GM12878 (cell line): ENCODE measurements at regions not wholly inside any gene's neighbourhood (a gene's known extent, or its start where the extent isn't known, plus 50 kb on each side); places are given as distances from the start of the nearest gene placed in this dataset.

Experiments used
- ATAC-seq: fragments of 200-7000 bp; cut with Tn5 transposase; 3 replicates; pipeline ENCODE4 v1.9.1; 2020; ENCODE audit warnings: mild to moderate bottlenecking, moderate library complexity
- BruUV-seq: library from RNA; stranded (reverse); fragments of 400-500 nt; replicated peaks from 2 replicates; lab custom pipeline; 2021; lab: Mats Ljungman, UMichigan
- CTCF ChIA-PET: fragments of 300-600 bp; sonication (Branson Sonifier 250); formaldehyde crosslinking; extraction: SDS; loops from one replicate; lab custom pipeline; 2021; ENCODE audit warnings: inconsistent platforms; lab: Yijun Ruan, JAX
- POLR2A ChIA-PET: fragments of 350-600 bp; formaldehyde crosslinking; extraction: SDS; loops from one replicate; lab custom pipeline; 2021; ENCODE audit warnings: inconsistent platforms; lab: Charles Lee
- RAD21 ChIA-PET: fragments of 300-600 bp; sonication (Branson Sonifier 250); formaldehyde crosslinking; loops from one replicate; lab custom pipeline; 2023; ENCODE audit warnings: antibody characterized with exemption; ENCODE audit not compliant: unreplicated experiment; lab: Charles Lee
- SMC1A ChIA-PET: fragments of 300-600 bp; sonication (Branson Sonifier 250); formaldehyde crosslinking; loops from one replicate; lab custom pipeline; 2023; ENCODE audit not compliant: unreplicated experiment, uncharacterized antibody; lab: Charles Lee
- DNase-seq: peaks from one replicate; pipeline ENCODE4 v3.0.0-alpha.2; 2011; ENCODE audit warnings: low read depth, low spot score
- FAIRE-seq: peaks from 3 replicates; lab custom pipeline; 2011; peaks lifted over from hg19 to GRCh38; lab: Jason Lieb, UNC
- H2AFZ ChIP-seq: 2 replicates; pipeline ENCODE4 v1.6.0; 2011; ENCODE audit warnings: low read depth, low read length, control low read depth; ENCODE audit not compliant: control insufficient read depth
- H3K27ac ChIP-seq: 2 replicates; pipeline ENCODE4 v1.5.1; 2011; ENCODE audit warnings: control low read depth; ENCODE audit not compliant: control insufficient read depth, insufficient read depth
- H3K27me3 ChIP-seq, 2 experiments: replicated peaks in 1 of 2; 2 replicates each; pipeline versions ENCODE4 v1.6.0 to v1.6.1; 2011; ENCODE audit warnings: low read length in 1 of 2; ENCODE audit not compliant: control insufficient read depth in 2 of 2, insufficient read depth in 2 of 2
- H3K36me3 ChIP-seq, 2 experiments: 2 replicates each; pipeline ENCODE4 v1.5.1; 2011; ENCODE audit warnings: low read length in 1 of 2; ENCODE audit not compliant: control insufficient read depth in 2 of 2, insufficient read depth in 2 of 2
- H3K4me1 ChIP-seq: 2 replicates; pipeline ENCODE4 v1.6.1; 2011; ENCODE audit warnings: mild to moderate bottlenecking, low read length, moderate library complexity, mixed read lengths; ENCODE audit not compliant: control insufficient read depth, insufficient read depth
- H3K4me2 ChIP-seq: 2 replicates; pipeline ENCODE4 v1.6.0; 2011; ENCODE audit warnings: control low read depth; ENCODE audit not compliant: control insufficient read depth, insufficient read depth
- H3K4me3 ChIP-seq: fragments of 200-600 bp; sonication (generic); 2 replicates; pipeline ENCODE4 v1.5.1; 2016
- H3K79me2 ChIP-seq: 2 replicates; pipeline ENCODE4 v1.6.0; 2011; ENCODE audit warnings: low read length; ENCODE audit not compliant: control insufficient read depth, insufficient read depth
- H3K9ac ChIP-seq: 2 replicates; pipeline ENCODE4 v1.8.0; 2011; ENCODE audit warnings: low read length, control low read depth, mixed read lengths; ENCODE audit not compliant: control insufficient read depth, insufficient read depth
- H3K9me3 ChIP-seq: replicated peaks from 3 replicates; pipeline ENCODE4 v1.5.1; 2011; ENCODE audit warnings: mild to moderate bottlenecking, low read length; ENCODE audit not compliant: control insufficient read depth, insufficient read depth
- H4K20me1 ChIP-seq: 2 replicates; pipeline ENCODE4 v1.6.0; 2011; ENCODE audit not compliant: control insufficient read depth, insufficient read depth
- BHLHE40 ChIP-seq, 2 experiments: fragments of 450-650 bp in 1 of 2; IDR thresholded peaks; 2 replicates each; pipeline ENCODE4 v1.6.1; 2011 to 2017; ENCODE audit warnings: low read depth in 2 of 2, borderline replicate concordance in 1 of 2, improper control_type of control experiment in 1 of 2, low read length in 1 of 2, mild to moderate bottlenecking in 1 of 2
- CBFB ChIP-seq: IDR thresholded peaks from 2 replicates; pipeline ENCODE4 v1.6.1; 2016; ENCODE audit warnings: antibody characterized with exemption, low read depth
- E4F1 ChIP-seq: fragments of 450-650 bp; IDR thresholded peaks from 2 replicates; pipeline ENCODE4 v1.6.1; 2018; ENCODE audit warnings: borderline replicate concordance, mild to moderate bottlenecking; ENCODE audit not compliant: partially characterized antibody
- EP300 ChIP-seq, 2 experiments: fragments of 150-350 bp in 1 of 2; IDR thresholded peaks; 2 replicates each; pipeline ENCODE4 v1.6.1; 2011 to 2012; ENCODE audit warnings: low read depth in 2 of 2, low read length in 2 of 2, borderline replicate concordance in 1 of 2, improper control_type of control experiment in 1 of 2, inconsistent platforms in 1 of 2; ENCODE audit not compliant: control insufficient read depth in 1 of 2
- ESRRA ChIP-seq: IDR thresholded peaks from 2 replicates; pipeline ENCODE4 v1.6.1; 2012; ENCODE audit warnings: mild to moderate bottlenecking, low read length, improper control_type of control experiment
- ETV6 ChIP-seq, 2 experiments: fragments of 450-650 bp in 1 of 2; IDR thresholded peaks in 1 of 2; conservative IDR thresholded peaks in 1 of 2; 2 replicates each; pipeline ENCODE4 v1.6.1; 2014; ENCODE audit warnings: antibody characterized with exemption in 1 of 2, borderline replicate concordance in 1 of 2, low read depth in 1 of 2, mild to moderate bottlenecking in 1 of 2, moderate library complexity in 1 of 2
- GATAD2B ChIP-seq: fragments of 450-650 bp; conservative IDR thresholded peaks from 2 replicates; pipeline ENCODE4 v1.6.1; 2017; ENCODE audit warnings: low read depth, mild to moderate bottlenecking, moderate library complexity
- HDAC2 ChIP-seq: fragments of 200-600 bp; sonication (generic); IDR thresholded peaks from 2 replicates; pipeline ENCODE4 v1.6.1; 2017
- HDGF ChIP-seq: fragments of 450-650 bp; IDR thresholded peaks from 2 replicates; pipeline ENCODE4 v1.6.1; 2016; ENCODE audit warnings: antibody characterized with exemption
- NFXL1 ChIP-seq: fragments of 450-650 bp; IDR thresholded peaks from 2 replicates; pipeline ENCODE4 v1.6.1; 2017; ENCODE audit warnings: antibody characterized with exemption, mild to moderate bottlenecking, borderline replicate concordance
- NRF1 ChIP-seq: conservative IDR thresholded peaks from 2 replicates; pipeline ENCODE4 v1.6.1; 2011; ENCODE audit warnings: mild to moderate bottlenecking, low read depth, low read length, improper control_type of control experiment
- RUNX3 ChIP-seq: IDR thresholded peaks from 2 replicates; pipeline ENCODE4 v1.6.1; 2012; ENCODE audit warnings: low read length, inconsistent platforms
- TCF7 ChIP-seq: IDR thresholded peaks from 2 replicates; pipeline ENCODE4 v1.6.1; 2014; ENCODE audit warnings: antibody characterized with exemption, borderline replicate concordance
- USF2 ChIP-seq: IDR thresholded peaks from 2 replicates; pipeline ENCODE4 v1.6.1; 2011; ENCODE audit warnings: low read depth, low read length, improper control_type of control experiment, borderline replicate concordance
- WRNIP1 ChIP-seq: IDR thresholded peaks from 2 replicates; pipeline ENCODE4 v1.6.1; 2011; ENCODE audit warnings: low read depth, low read length, improper control_type of control experiment, borderline replicate concordance
- YY1 ChIP-seq: IDR thresholded peaks from 2 replicates; pipeline ENCODE4 v1.6.1; 2011; ENCODE audit warnings: low read depth, mild to moderate bottlenecking, low read length
- WGBS: methylation state at CpG from one replicate; pipeline ENCODE4 v1.1.6; 2016; ENCODE audit warnings: low lambda C conversion rate; ENCODE audit not compliant: insufficient replicate concordance, insufficient coverage; ENCODE audit errors: missing lambda C conversion rate; 5-methylcytosine and 5-hydroxymethylcytosine counted together
- in situ Hi-C: fragments of 300-500 bp; cut with MboI; formaldehyde crosslinking; loops from 9 replicates; pipeline ENCODE4 v1.14.3; 2018; ENCODE audit warnings: mixed read lengths
- intact Hi-C: fragments of 100-400 bp; cut with micrococcal nuclease; formaldehyde crosslinking; loops from one replicate; pipeline ENCODE4 v1.14.2; 2022; ENCODE audit not compliant: unreplicated experiment
- TF ChIP-seq, protein P1 (sequence below): IDR thresholded peaks from 2 replicates; pipeline ENCODE4 v1.6.1; 2012; ENCODE audit warnings: low read depth, low read length, improper control_type of control experiment

GRCh38 chr15:96538491-96538890 is 208.0 kb downstream of the NR2F2 start (continued):
- no peak for TF ChIP-seq ESRRA
- no peak for TF ChIP-seq HDAC2
- TF ChIP-seq USF2, result no peak
- no peak for TF ChIP-seq CBFB
- TF ChIP-seq EP300 (IDR thresholded peaks at IDR 0.05; ENCODE audit: borderline replicate concordance in 1 of 2, control insufficient read depth in 1 of 2, low read depth in 2 of 2, low read length in 2 of 2), result no peak

- no peaks in the 10 kb centered on the region for H4K20me1 ChIP-seq
- no peaks in the 10 kb centered on the region for H3K27me3 ChIP-seq
- CTCF ChIA-PET, result interaction anchor here (0.7 to 1.5 kb wide), 2 partner anchors 8 to 725 kb away, joined by 3 read pairs; no protein-coding TSS in a partner anchor
- no peak for FAIRE-seq
- H3K27ac ChIP-seq, result no peak overlapping the region
- WGBS, result 30% methylated on average over 7 of the region's 7 CpGs
- POLR2A ChIA-PET, result no interaction called here
- in situ Hi-C loops (no loop called here), intact Hi-C loops (no loop called here)
- no peak overlapping the region for H3K4me2 ChIP-seq
- SMC1A ChIA-PET, result interaction anchor here (0.7 kb wide), 1 partner anchor 492 kb away, joined by 3 read pairs; no protein-coding TSS in a partner anchor
- no peaks in the 10 kb centered on the region for H3K9me3 ChIP-seq
- H3K4me1 ChIP-seq, result no peaks in the 10 kb centered on the region
- H3K9ac ChIP-seq, result no peak overlapping the region
- no peaks in the 10 kb centered on the region for H3K36me3 ChIP-seq
- no peaks in the 10 kb centered on the region for H3K79me2 ChIP-seq
- DNase-seq, result no peak
- no peak for TF ChIP-seq WRNIP1
- TF ChIP-seq TCF7, result no peak
- TF ChIP-seq, protein P1, sequence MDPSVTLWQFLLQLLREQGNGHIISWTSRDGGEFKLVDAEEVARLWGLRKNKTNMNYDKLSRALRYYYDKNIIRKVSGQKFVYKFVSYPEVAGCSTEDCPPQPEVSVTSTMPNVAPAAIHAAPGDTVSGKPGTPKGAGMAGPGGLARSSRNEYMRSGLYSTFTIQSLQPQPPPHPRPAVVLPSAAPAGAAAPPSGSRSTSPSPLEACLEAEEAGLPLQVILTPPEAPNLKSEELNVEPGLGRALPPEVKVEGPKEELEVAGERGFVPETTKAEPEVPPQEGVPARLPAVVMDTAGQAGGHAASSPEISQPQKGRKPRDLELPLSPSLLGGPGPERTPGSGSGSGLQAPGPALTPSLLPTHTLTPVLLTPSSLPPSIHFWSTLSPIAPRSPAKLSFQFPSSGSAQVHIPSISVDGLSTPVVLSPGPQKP, result no peak
- TF ChIP-seq NFXL1, result no peak
- TF ChIP-seq CBFB, result no peak
- no peak for TF ChIP-seq YY1
- TF ChIP-seq GATAD2B, result no peak
- no peak for TF ChIP-seq RUNX3
- no peak for TF ChIP-seq BHLHE40 (IDR thresholded peaks at IDR 0.05; ENCODE audit: borderline replicate concordance in 1 of 2, low read depth in 2 of 2, low read length in 1 of 2)
- no peak for TF ChIP-seq ETV6 (conservative IDR thresholded peaks at IDR 0.05 in 1 of 2, IDR thresholded peaks at IDR 0.05 in 1 of 2; ENCODE audit: borderline replicate concordance in 1 of 2, low read depth in 1 of 2)
- no peak for TF ChIP-seq NRF1
- TF ChIP-seq E4F1, result no peak
- TF ChIP-seq HDGF, result no peak
- TF ChIP-seq, all 136 proteins: peak for 0
- no peak for ATAC-seq
- Histone ChIP-seq H2AFZ (no peak overlapping the region; the same call in 1 of the 2 replicates), H3K4me3 (no peak overlapping the region)
- RAD21 ChIA-PET, result no interaction called here
- no TSS peak for BruUV-seq
Measured at GRCh38 chr15:96540283-96540682, 209.8 kb downstream of the NR2F2 start.
